Hepatocyte (in vitro differentiated cells): ENCODE measurements at regions not wholly inside any gene's neighbourhood (a gene's known extent, or its start where the extent isn't known, plus 50 kb on each side); places are given as distances from the start of the nearest gene placed in this dataset.

Experiments
- DNase-seq: peaks from one replicate; pipeline ENCODE4 v3.0.0-alpha.2; 2016; ENCODE audit warnings: low spot score
- H2AFZ ChIP-seq: fragments of 200-600 bp; sonication (generic); 2 replicates; pipeline ENCODE4 v1.6.0; 2016; ENCODE audit warnings: antibody characterized with exemption, mild to moderate bottlenecking
- H3K27ac ChIP-seq: fragments of 200-600 bp; sonication (generic); 2 replicates; pipeline ENCODE4 v1.5.1; 2016; ENCODE audit warnings: mild to moderate bottlenecking
- H3K27me3 ChIP-seq: fragments of 200-600 bp; sonication (generic); 2 replicates; pipeline ENCODE4 v1.6.1; 2016
- H3K36me3 ChIP-seq: fragments of 200-600 bp; sonication (generic); replicated peaks from 2 replicates; pipeline ENCODE4 v1.5.1; 2016; ENCODE audit warnings: low read depth; ENCODE audit not compliant: insufficient read depth
- H3K4me1 ChIP-seq: fragments of 200-600 bp; sonication (generic); 2 replicates; pipeline ENCODE4 v1.5.1; 2016; ENCODE audit warnings: mild to moderate bottlenecking, moderate library complexity; ENCODE audit not compliant: insufficient read depth
- H3K4me2 ChIP-seq: fragments of 200-600 bp; sonication (generic); 2 replicates; pipeline ENCODE4 v1.6.0; 2016
- H3K4me3 ChIP-seq: fragments of 200-600 bp; sonication (generic); 2 replicates; pipeline ENCODE4 v1.5.1; 2016; ENCODE audit warnings: mild to moderate bottlenecking
- H3K79me2 ChIP-seq: fragments of 200-600 bp; sonication (generic); 2 replicates; pipeline ENCODE4 v1.6.0; 2017; ENCODE audit warnings: mild to moderate bottlenecking
- H3K9me2 ChIP-seq: fragments of 200-600 bp; sonication (generic); replicated peaks from 2 replicates; pipeline ENCODE4 v1.6.0; 2017; ENCODE audit warnings: mild to moderate bottlenecking; ENCODE audit not compliant: insufficient read depth
- H3K9me3 ChIP-seq: fragments of 200-600 bp; sonication (generic); 2 replicates; pipeline ENCODE4 v1.5.1; 2016; ENCODE audit warnings: low read depth, mild to moderate bottlenecking
- H4K20me1 ChIP-seq: fragments of 200-600 bp; sonication (generic); 2 replicates; pipeline ENCODE4 v1.6.0; 2016; ENCODE audit warnings: mild to moderate bottlenecking; ENCODE audit not compliant: insufficient read depth, poor library complexity, severe bottlenecking
- EZH2 ChIP-seq: fragments of 200-600 bp; sonication (generic); IDR thresholded peaks from 2 replicates; pipeline ENCODE4 v1.6.1; 2016; ENCODE audit warnings: antibody characterized with exemption, mild to moderate bottlenecking, borderline replicate concordance
- EZH2phosphoT487 ChIP-seq: fragments of 200-600 bp; sonication (generic); IDR thresholded peaks from one replicate; pipeline ENCODE4 v1.6.1; 2018; ENCODE audit warnings: antibody characterized with exemption, mild to moderate bottlenecking, low read depth, moderate library complexity; ENCODE audit not compliant: unreplicated experiment, severe bottlenecking
- whole genome bisulfite sequencing: methylation state at CpG from one replicate; pipeline ENCODE4 v1.1.6; 2016; ENCODE audit warnings: low lambda C conversion rate; ENCODE audit errors: missing lambda C conversion rate; 5-methylcytosine and 5-hydroxymethylcytosine counted together
- TF ChIP-seq, protein P1 (sequence below): fragments of 200-600 bp; sonication (generic); IDR thresholded peaks from 2 replicates; pipeline ENCODE4 v1.5.1; 2016; ENCODE audit warnings: antibody characterized with exemption, mild to moderate bottlenecking; ENCODE audit not compliant: poor library complexity

DNA sequence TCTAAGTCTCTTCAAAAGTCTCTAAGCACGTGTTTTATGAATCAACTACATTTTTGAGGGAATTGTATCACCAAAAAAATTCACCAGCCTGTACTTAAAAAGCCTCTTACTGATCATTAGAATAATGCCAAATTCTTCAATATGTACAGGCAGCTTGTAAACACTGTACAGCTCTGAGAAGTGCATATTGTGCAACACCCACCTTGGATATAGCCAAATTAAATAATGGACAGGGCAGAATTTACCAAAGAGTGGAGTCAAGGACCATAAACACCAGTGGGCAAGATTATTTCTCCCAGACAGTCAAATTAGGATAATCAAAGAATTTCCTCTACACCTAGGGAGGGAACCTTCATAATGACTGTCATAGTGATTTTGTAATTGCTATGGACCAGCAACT is 338.2 kb downstream of the NR4A2 start:
- 90% methylated on average over 1 of the region's 1 CpG for WGBS
- Histone ChIP-seq H3K4me3 (no peak overlapping the region), H4K20me1 (no peaks in the 10 kb centered on the region), H3K79me2 (no peaks in the 10 kb centered on the region), H3K9me2 (no peaks in the 10 kb centered on the region), H2AFZ (no peak overlapping the region), H3K4me1 (no peaks in the 10 kb centered on the region), H3K27me3 (no peaks in the 10 kb centered on the region), H3K36me3 (no peaks in the 10 kb centered on the region), H3K9me3 (no peaks in the 10 kb centered on the region), H3K27ac (no peak overlapping the region), H3K4me2 (no peak overlapping the region)
- no peak for DNase-seq
- TF ChIP-seq EZH2phosphoT487 (no peak), EZH2 (no peak)
- TF ChIP-seq, protein P1, sequence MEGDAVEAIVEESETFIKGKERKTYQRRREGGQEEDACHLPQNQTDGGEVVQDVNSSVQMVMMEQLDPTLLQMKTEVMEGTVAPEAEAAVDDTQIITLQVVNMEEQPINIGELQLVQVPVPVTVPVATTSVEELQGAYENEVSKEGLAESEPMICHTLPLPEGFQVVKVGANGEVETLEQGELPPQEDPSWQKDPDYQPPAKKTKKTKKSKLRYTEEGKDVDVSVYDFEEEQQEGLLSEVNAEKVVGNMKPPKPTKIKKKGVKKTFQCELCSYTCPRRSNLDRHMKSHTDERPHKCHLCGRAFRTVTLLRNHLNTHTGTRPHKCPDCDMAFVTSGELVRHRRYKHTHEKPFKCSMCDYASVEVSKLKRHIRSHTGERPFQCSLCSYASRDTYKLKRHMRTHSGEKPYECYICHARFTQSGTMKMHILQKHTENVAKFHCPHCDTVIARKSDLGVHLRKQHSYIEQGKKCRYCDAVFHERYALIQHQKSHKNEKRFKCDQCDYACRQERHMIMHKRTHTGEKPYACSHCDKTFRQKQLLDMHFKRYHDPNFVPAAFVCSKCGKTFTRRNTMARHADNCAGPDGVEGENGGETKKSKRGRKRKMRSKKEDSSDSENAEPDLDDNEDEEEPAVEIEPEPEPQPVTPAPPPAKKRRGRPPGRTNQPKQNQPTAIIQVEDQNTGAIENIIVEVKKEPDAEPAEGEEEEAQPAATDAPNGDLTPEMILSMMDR, result no peak

DNA sequence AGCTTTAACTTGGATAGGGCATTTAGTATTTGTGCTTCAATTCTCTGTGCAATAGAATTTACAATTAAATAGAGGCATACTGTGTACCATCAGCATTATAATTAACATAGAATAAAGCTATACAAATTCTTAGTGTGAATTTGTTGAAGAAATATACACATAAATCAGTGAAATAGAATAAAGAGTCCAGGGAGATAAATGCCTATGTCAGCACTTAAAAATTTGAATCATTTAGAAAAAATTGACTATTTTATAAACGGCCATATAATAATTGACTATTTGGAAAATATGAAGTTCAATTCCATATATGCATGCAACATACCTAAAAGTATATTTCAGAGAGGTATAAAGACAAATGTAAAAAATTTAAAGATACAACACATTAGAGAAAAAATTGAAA is 348.7 kb downstream of the NR4A2 start:
- Histone ChIP-seq H3K4me2 (no peak overlapping the region), H3K9me3 (no peaks in the 10 kb centered on the region), H3K79me2 (no peaks in the 10 kb centered on the region), H3K27me3 (no peaks in the 10 kb centered on the region), H3K9me2 (no peaks in the 10 kb centered on the region), H2AFZ (no peak overlapping the region), H4K20me1 (no peaks in the 10 kb centered on the region), H3K27ac (no peak overlapping the region), H3K4me1 (no peaks in the 10 kb centered on the region), H3K4me3 (no peak overlapping the region), H3K36me3 (no peaks in the 10 kb centered on the region)
- 83% methylated on average over 1 of the region's 1 CpG for WGBS
- DNase-seq, result no peak
- TF ChIP-seq, protein P1, result no peak
- no peak for TF ChIP-seq EZH2

DNA sequence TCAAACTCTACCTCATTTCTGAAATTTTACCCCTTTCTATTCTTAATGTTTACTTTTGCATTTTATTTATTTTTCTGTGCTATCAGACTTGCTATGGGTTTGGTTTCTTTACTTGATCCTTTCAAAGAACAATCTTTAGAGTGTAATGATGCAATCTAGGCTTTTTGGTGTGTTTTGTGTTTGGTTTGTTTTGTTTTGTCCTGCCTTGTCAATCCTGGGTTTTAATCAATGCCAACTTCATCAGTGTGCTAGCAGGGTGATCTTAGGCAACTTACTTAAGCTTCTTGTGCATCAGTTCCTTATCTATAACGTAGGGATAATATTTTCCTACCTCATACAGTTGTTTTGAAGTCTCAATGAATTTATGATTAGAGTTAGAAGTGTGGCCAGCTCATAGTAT is 350.4 kb downstream of the NR4A2 start:
- Histone ChIP-seq H3K9me2 (no peaks in the 10 kb centered on the region), H3K4me2 (no peak overlapping the region), H4K20me1 (no peaks in the 10 kb centered on the region), H3K79me2 (no peaks in the 10 kb centered on the region), H3K27ac (no peak overlapping the region), H3K9me3 (no peaks in the 10 kb centered on the region), H3K4me3 (no peak overlapping the region), H2AFZ (no peak overlapping the region), H3K27me3 (no peaks in the 10 kb centered on the region), H3K4me1 (no peaks in the 10 kb centered on the region), H3K36me3 (no peaks in the 10 kb centered on the region)
- TF ChIP-seq EZH2phosphoT487 (no peak), EZH2 (no peak)
- TF ChIP-seq, protein P1, result no peak
- 53% methylated on average over 1 of the region's 1 CpG for WGBS
- no peak for DNase-seq

GRCh38 chr2:155980941-155981560 is 351.5 kb downstream of the NR4A2 start:
- 90% methylated on average over 3 of the region's 3 CpGs for WGBS
- Histone ChIP-seq H2AFZ (no peak overlapping the region), H4K20me1 (no peaks in the 10 kb centered on the region), H3K4me2 (no peak overlapping the region), H3K9me3 (no peaks in the 10 kb centered on the region), H3K79me2 (no peaks in the 10 kb centered on the region), H3K27ac (no peak overlapping the region), H3K27me3 (no peaks in the 10 kb centered on the region), H3K4me1 (no peaks in the 10 kb centered on the region), H3K9me2 (no peaks in the 10 kb centered on the region), H3K4me3 (no peak overlapping the region), H3K36me3 (no peaks in the 10 kb centered on the region)
- DNase-seq, result no peak
- TF ChIP-seq EZH2 (no peak), EZH2phosphoT487 (no peak)
- TF ChIP-seq, protein P1, result no peak
